CD4-positive, alpha-beta memory T cell (primary cell): ENCODE measurements at regions not wholly inside any gene's neighbourhood (a gene's known extent, or its start where the extent isn't known, plus 50 kb on each side); places are given as distances from the start of the nearest gene placed in this dataset.

Source experiments
- CTCF ChIA-PET: fragments of 350-600 bp; sonication (Branson Sonifier 250); formaldehyde crosslinking; loops from one replicate; lab custom pipeline; 2021; ENCODE audit warnings: inconsistent platforms; ENCODE audit not compliant: partially characterized antibody; lab: Charles Lee
- POLR2A ChIA-PET: fragments of 350-600 bp; sonication (Branson Sonifier 250); formaldehyde crosslinking; loops from one replicate; lab custom pipeline; 2021; ENCODE audit not compliant: partially characterized antibody; lab: Charles Lee
- DNase-seq, 5 donors: peaks; one replicate each; pipeline versions ENCODE4 v3.0.0 to v3.0.0-alpha.2; 2020 to 2022; ENCODE audit warnings: mixed read lengths in 1 of 5
- H3K27ac ChIP-seq: one replicate; pipeline ENCODE4 v1.7.0; 2013; ENCODE audit warnings: low read depth, low read length
- H3K27me3 ChIP-seq: 2 replicates; pipeline ENCODE4 v1.7.0; 2013; ENCODE audit warnings: mild to moderate bottlenecking, low read length, moderate library complexity; ENCODE audit not compliant: insufficient read depth
- H3K36me3 ChIP-seq: 2 replicates; pipeline ENCODE4 v1.7.0; 2013; ENCODE audit warnings: mild to moderate bottlenecking, low read length, moderate library complexity; ENCODE audit not compliant: insufficient read depth
- H3K4me1 ChIP-seq: 2 replicates; pipeline ENCODE4 v1.7.0; 2013; ENCODE audit warnings: mild to moderate bottlenecking, low read length, moderate library complexity; ENCODE audit not compliant: insufficient read depth
- H3K4me3 ChIP-seq, 2 donors: one replicate each; pipeline ENCODE4 v1.7.0; 2013; ENCODE audit warnings: low read length in 2 of 2, mild to moderate bottlenecking in 1 of 2
- H3K9me3 ChIP-seq, 2 donors: one replicate each; pipeline ENCODE4 v1.7.0; 2013; ENCODE audit warnings: low read length in 2 of 2, control low read depth in 1 of 2; ENCODE audit not compliant: control insufficient read depth in 1 of 2
- H3K27ac Mint-ChIP-seq, 7 donors: one replicate each; pipeline ENCODE4 v1.8.0; 2020 to 2021; ENCODE audit warnings: mixed read lengths in 7 of 7, mild to moderate bottlenecking in 6 of 7, inconsistent platforms in 3 of 7, moderate library complexity in 3 of 7
- H3K27me3 Mint-ChIP-seq, 2 donors: one replicate each; pipeline ENCODE4 v1.8.0; 2020 to 2021; ENCODE audit warnings: mixed read lengths in 2 of 2
- H3K36me3 Mint-ChIP-seq, 2 donors: one replicate each; pipeline ENCODE4 v1.8.0; 2020 to 2021; ENCODE audit warnings: mixed read lengths in 2 of 2, inconsistent platforms in 1 of 2, mild to moderate bottlenecking in 1 of 2
- H3K4me1 Mint-ChIP-seq, 4 donors: one replicate each; pipeline ENCODE4 v1.8.0; 2020 to 2021; ENCODE audit warnings: mixed read lengths in 4 of 4, mild to moderate bottlenecking in 1 of 4
- H3K4me3 Mint-ChIP-seq, 8 donors: one replicate each; pipeline ENCODE4 v1.8.0; 2020 to 2021; ENCODE audit warnings: mixed read lengths in 8 of 8, mild to moderate bottlenecking in 7 of 8, moderate library complexity in 6 of 8, inconsistent platforms in 3 of 8
- H3K9me3 Mint-ChIP-seq, 8 donors: one replicate each; pipeline ENCODE4 v1.8.0; 2020 to 2021; ENCODE audit warnings: mixed read lengths in 8 of 8, mild to moderate bottlenecking in 5 of 8, inconsistent platforms in 3 of 8, moderate library complexity in 1 of 8
- intact Hi-C: fragments of 100-400 bp; cut with micrococcal nuclease; formaldehyde crosslinking; loops from one replicate; pipeline ENCODE4 v1.15.1; 2023

GRCh38 chr5:124194282-124194681 lies 552.2 kb downstream of the ZNF608 start:
- ChIA-PET CTCF (no interaction called here), POLR2A (no interaction called here)
- intact Hi-C loops: no loop called here
- Mint-ChIP-seq H3K9me3 (peaks cover 0 to 7% (median 3%) of the 10 kb centered on the region in 8 donors), H3K4me1 (no peaks in the 10 kb centered on the region), H3K36me3 (no peaks in the 10 kb centered on the region), H3K27me3 (no peaks in the 10 kb centered on the region), H3K27ac (no peak overlapping the region), H3K4me3 (no peak overlapping the region)
- no peaks in the 10 kb centered on the region for H3K9me3 ChIP-seq
- no peaks in the 10 kb centered on the region for H3K4me1 ChIP-seq
- H3K36me3 ChIP-seq: no peaks in the 10 kb centered on the region
- no peak for DNase-seq
- H3K4me3 ChIP-seq: no peak overlapping the region
- no peaks in the 10 kb centered on the region for H3K27me3 ChIP-seq
- no peak overlapping the region for H3K27ac ChIP-seq

GRCh38 chr5:124193371-124193789 lies 553.1 kb downstream of the ZNF608 start:
- no peak overlapping the region for H3K27ac Mint-ChIP-seq
- no peaks in the 10 kb centered on the region for H3K36me3 Mint-ChIP-seq
- Histone ChIP-seq H3K4me1 (no peaks in the 10 kb centered on the region), H3K27me3 (no peaks in the 10 kb centered on the region), H3K4me3 (no peak overlapping the region), H3K27ac (no peak overlapping the region), H3K36me3 (no peaks in the 10 kb centered on the region), H3K9me3 (no peaks in the 10 kb centered on the region)
- no peak overlapping the region for H3K4me3 Mint-ChIP-seq
- CTCF ChIA-PET: no interaction called here
- intact Hi-C loops: no loop called here
- no peaks in the 10 kb centered on the region for H3K27me3 Mint-ChIP-seq
- peaks cover 0 to 11% (median 4%) of the 10 kb centered on the region in 8 donors for H3K9me3 Mint-ChIP-seq
- DNase-seq: no peak
- H3K4me1 Mint-ChIP-seq: no peaks in the 10 kb centered on the region
- POLR2A ChIA-PET: no interaction called here

GRCh38 chr5:124192716-124193115 lies 553.7 kb downstream of the ZNF608 start:
- intact Hi-C loops: no loop called here
- Histone ChIP-seq H3K36me3 (no peaks in the 10 kb centered on the region), H3K4me3 (no peak overlapping the region), H3K4me1 (no peaks in the 10 kb centered on the region), H3K9me3 (no peaks in the 10 kb centered on the region), H3K27ac (no peak overlapping the region), H3K27me3 (no peaks in the 10 kb centered on the region)
- H3K9me3 Mint-ChIP-seq: peaks cover 0 to 9% (median 4%) of the 10 kb centered on the region in 8 donors
- ChIA-PET POLR2A (no interaction called here), CTCF (no interaction called here)
- no peaks in the 10 kb centered on the region for H3K4me1 Mint-ChIP-seq
- no peak for DNase-seq
- H3K36me3 Mint-ChIP-seq: no peaks in the 10 kb centered on the region
- no peak overlapping the region for H3K27ac Mint-ChIP-seq
- no peaks in the 10 kb centered on the region for H3K27me3 Mint-ChIP-seq
- H3K4me3 Mint-ChIP-seq: no peak overlapping the region

- Mint-ChIP-seq H3K27me3 (no peaks in the 10 kb centered on the region), H3K4me1 (no peaks in the 10 kb centered on the region), H3K36me3 (no peaks in the 10 kb centered on the region), H3K9me3 (peaks cover 0 to 10% (median 4%) of the 10 kb centered on the region in 8 donors), H3K27ac (no peak overlapping the region), H3K4me3 (no peak overlapping the region)
- Histone ChIP-seq H3K36me3 (no peaks in the 10 kb centered on the region), H3K4me1 (no peaks in the 10 kb centered on the region), H3K9me3 (no peaks in the 10 kb centered on the region), H3K27ac (no peak overlapping the region), H3K27me3 (no peaks in the 10 kb centered on the region), H3K4me3 (no peak overlapping the region)
- ChIA-PET POLR2A (no interaction called here), CTCF (no interaction called here)
- no peak for DNase-seq
- intact Hi-C loops: no loop called here
Observed at GRCh38 chr5:124185716-124186115, 560.7 kb downstream of the ZNF608 start.

GRCh38 chr5:124182133-124182532 lies 564.3 kb downstream of the ZNF608 start:
- no peak overlapping the region for H3K4me3 Mint-ChIP-seq
- ChIA-PET POLR2A (no interaction called here), CTCF (no interaction called here)
- no peaks in the 10 kb centered on the region for H3K4me1 Mint-ChIP-seq
- no peak for DNase-seq
- intact Hi-C loops: no loop called here
- peaks cover 0 to 16% (median 2%) of the 10 kb centered on the region in 8 donors for H3K9me3 Mint-ChIP-seq
- Histone ChIP-seq H3K9me3 (no peaks in the 10 kb centered on the region), H3K27me3 (no peaks in the 10 kb centered on the region), H3K36me3 (no peaks in the 10 kb centered on the region), H3K27ac (no peak overlapping the region), H3K4me1 (no peaks in the 10 kb centered on the region), H3K4me3 (no peak overlapping the region)
- H3K27me3 Mint-ChIP-seq: no peaks in the 10 kb centered on the region
- H3K36me3 Mint-ChIP-seq: no peaks in the 10 kb centered on the region
- no peak overlapping the region for H3K27ac Mint-ChIP-seq

- Histone ChIP-seq H3K9me3 (no peaks in the 10 kb centered on the region), H3K4me1 (no peaks in the 10 kb centered on the region), H3K36me3 (no peaks in the 10 kb centered on the region), H3K27ac (no peak overlapping the region), H3K4me3 (no peak overlapping the region), H3K27me3 (no peaks in the 10 kb centered on the region)
- CTCF ChIA-PET: no interaction called here
- H3K4me1 Mint-ChIP-seq: no peaks in the 10 kb centered on the region
- no peaks in the 10 kb centered on the region for H3K36me3 Mint-ChIP-seq
- DNase-seq: no peak
- H3K9me3 Mint-ChIP-seq: peaks cover 0 to 12% (median 0%) of the 10 kb centered on the region in 8 donors
- no peaks in the 10 kb centered on the region for H3K27me3 Mint-ChIP-seq
- H3K4me3 Mint-ChIP-seq: no peak overlapping the region
- intact Hi-C loops: no loop called here
- POLR2A ChIA-PET: no interaction called here
- no peak overlapping the region for H3K27ac Mint-ChIP-seq
Observed at GRCh38 chr5:124180875-124181461, 565.5 kb downstream of the ZNF608 start.

- CTCF ChIA-PET: no interaction called here
- Histone ChIP-seq H3K27ac (no peak overlapping the region), H3K4me1 (no peaks in the 10 kb centered on the region), H3K9me3 (no peaks in the 10 kb centered on the region), H3K36me3 (no peaks in the 10 kb centered on the region), H3K4me3 (no peak overlapping the region), H3K27me3 (no peaks in the 10 kb centered on the region)
- DNase-seq: no peak
- Mint-ChIP-seq H3K27ac (no peak overlapping the region), H3K27me3 (no peaks in the 10 kb centered on the region), H3K36me3 (no peaks in the 10 kb centered on the region), H3K4me3 (no peak overlapping the region), H3K9me3 (peaks cover 0 to 12% (median 0%) of the 10 kb centered on the region in 8 donors), H3K4me1 (no peaks in the 10 kb centered on the region)
- intact Hi-C loops: no loop called here
- POLR2A ChIA-PET: no interaction called here
Observed at GRCh38 chr5:124180299-124180874, 566.1 kb downstream of the ZNF608 start.
